ENCODE measurements at regions not wholly inside any gene's neighbourhood (a gene's known extent, or its start where the extent isn't known, plus 50 kb on each side); places are given as distances from the start of the nearest gene placed in this dataset.

DNA sequence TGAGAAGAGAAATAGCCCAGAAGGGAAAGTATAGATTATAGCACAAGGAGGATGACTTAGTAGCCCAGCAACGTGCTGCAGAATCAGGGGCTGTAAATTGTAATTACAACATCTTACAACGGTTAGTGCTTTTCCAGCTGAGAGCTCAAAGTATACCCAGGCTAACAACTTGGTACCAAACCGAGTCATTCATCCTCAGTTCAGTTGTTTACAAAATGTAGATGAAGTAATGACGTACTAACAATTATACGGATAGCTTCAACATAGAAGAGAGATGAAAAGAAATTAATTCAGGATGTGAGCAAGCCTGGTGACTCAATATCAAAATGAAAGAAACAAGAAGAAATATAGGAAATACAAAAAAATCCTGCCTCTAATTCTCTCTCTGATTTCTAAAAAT, 99.2 kb downstream of the DYNAP start:
- intact Hi-C loops (cut with micrococcal nuclease): no loop called here
- H3K27ac Mint-ChIP-seq: no peak overlapping the region

GRCh38 chr18:54692463-54692862, 101.4 kb downstream of the DYNAP start:
- no CpG with 5 or more reads among the region's 1 CpG for WGBS (ENCODE audit: insufficient coverage)

More for the DNA sequence above, 99.2 kb downstream of the DYNAP start:
- Histone ChIP-seq H3K4me1 (ENCODE audit: control insufficient read depth in 1 of 2, insufficient read depth in 2 of 2, low read length in 2 of 2) (no peaks in the 10 kb centered on the region), H3K79me2 (ENCODE audit: insufficient read depth, low read length) (no peaks in the 10 kb centered on the region), H3K36me3 (replicated peaks in 1 of 2; ENCODE audit: control insufficient read depth in 1 of 2, insufficient read depth in 2 of 2, low read length in 2 of 2) (no peaks in the 10 kb centered on the region), H3K27me3 (ENCODE audit: control insufficient read depth in 2 of 2, insufficient read depth in 2 of 2, low read length in 2 of 2) (no peaks in the 10 kb centered on the region), H3K9ac (ENCODE audit: insufficient read depth, low read length, poor library complexity, severe bottlenecking) (no peak overlapping the region), H3K4me3 (replicated peaks in 1 of 3; ENCODE audit: low read depth in 2 of 3, low read length in 3 of 3) (no peak overlapping the region), H3K9me3 (replicated peaks in 1 of 2; ENCODE audit: control insufficient read depth in 1 of 2, insufficient read depth in 1 of 2, low read length in 2 of 2) (no peaks in the 10 kb centered on the region), H3K4me2 (replicated peaks; ENCODE audit: extremely low read depth, low read length, poor library complexity, severe bottlenecking) (no peak overlapping the region), H2AFZ (ENCODE audit: insufficient read depth, low read depth, low read length, poor library complexity, severe bottlenecking) (no peak overlapping the region), H4K20me1 (ENCODE audit: insufficient read depth, low read length) (no peaks in the 10 kb centered on the region), H3K27ac (ENCODE audit: low read depth in 1 of 2, low read length in 2 of 2) (no peak overlapping the region)
- H3K4me1 Mint-ChIP-seq: no peaks in the 10 kb centered on the region
- H3K4me3 Mint-ChIP-seq: no peak overlapping the region
- TF ChIP-seq, protein P1, sequence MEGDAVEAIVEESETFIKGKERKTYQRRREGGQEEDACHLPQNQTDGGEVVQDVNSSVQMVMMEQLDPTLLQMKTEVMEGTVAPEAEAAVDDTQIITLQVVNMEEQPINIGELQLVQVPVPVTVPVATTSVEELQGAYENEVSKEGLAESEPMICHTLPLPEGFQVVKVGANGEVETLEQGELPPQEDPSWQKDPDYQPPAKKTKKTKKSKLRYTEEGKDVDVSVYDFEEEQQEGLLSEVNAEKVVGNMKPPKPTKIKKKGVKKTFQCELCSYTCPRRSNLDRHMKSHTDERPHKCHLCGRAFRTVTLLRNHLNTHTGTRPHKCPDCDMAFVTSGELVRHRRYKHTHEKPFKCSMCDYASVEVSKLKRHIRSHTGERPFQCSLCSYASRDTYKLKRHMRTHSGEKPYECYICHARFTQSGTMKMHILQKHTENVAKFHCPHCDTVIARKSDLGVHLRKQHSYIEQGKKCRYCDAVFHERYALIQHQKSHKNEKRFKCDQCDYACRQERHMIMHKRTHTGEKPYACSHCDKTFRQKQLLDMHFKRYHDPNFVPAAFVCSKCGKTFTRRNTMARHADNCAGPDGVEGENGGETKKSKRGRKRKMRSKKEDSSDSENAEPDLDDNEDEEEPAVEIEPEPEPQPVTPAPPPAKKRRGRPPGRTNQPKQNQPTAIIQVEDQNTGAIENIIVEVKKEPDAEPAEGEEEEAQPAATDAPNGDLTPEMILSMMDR (IDR thresholded peaks at IDR 0.05): no peak
- WGBS (ENCODE audit: insufficient coverage): 60% methylated on average over 1 of the region's 5 CpGs
- DNase-seq: no peak
- H3K36me3 Mint-ChIP-seq: no peaks in the 10 kb centered on the region
- peaks cover 0 to 7% (median 1%) of the 10 kb centered on the region in 3 donors for H3K27me3 Mint-ChIP-seq (ENCODE audit: low read depth in 3 of 3)
- peaks cover 0 to 3% (median 0%) of the 10 kb centered on the region in 7 donors for H3K9me3 Mint-ChIP-seq

More at GRCh38 chr18:54692463-54692862, 101.4 kb downstream of the DYNAP start:
- no peaks in the 10 kb centered on the region for H3K4me1 Mint-ChIP-seq
- peaks cover 0 to 2% (median 0%) of the 10 kb centered on the region in 7 donors for H3K9me3 Mint-ChIP-seq
- H3K9ac ChIP-seq (ENCODE audit: insufficient read depth, low read length, poor library complexity, severe bottlenecking): no peak overlapping the region
- intact Hi-C loops (cut with micrococcal nuclease): no loop called here
- TF ChIP-seq, protein P1 (IDR thresholded peaks at IDR 0.05): no peak
- no peaks in the 10 kb centered on the region for H3K79me2 ChIP-seq (ENCODE audit: insufficient read depth, low read length)
- H3K4me1 ChIP-seq (ENCODE audit: control insufficient read depth in 1 of 2, insufficient read depth in 2 of 2, low read length in 2 of 2): no peaks in the 10 kb centered on the region
- H3K27ac ChIP-seq (ENCODE audit: low read depth in 1 of 2, low read length in 2 of 2): no peak overlapping the region
- no peak overlapping the region for H3K4me2 ChIP-seq (replicated peaks; ENCODE audit: extremely low read depth, low read length, poor library complexity, severe bottlenecking)
- no peak overlapping the region for H3K27ac Mint-ChIP-seq
- no peak overlapping the region for H2AFZ ChIP-seq (ENCODE audit: insufficient read depth, low read depth, low read length, poor library complexity, severe bottlenecking)
- H3K36me3 Mint-ChIP-seq: no peaks in the 10 kb centered on the region
- H3K4me3 Mint-ChIP-seq: no peak overlapping the region
- H3K27me3 ChIP-seq (ENCODE audit: control insufficient read depth in 2 of 2, insufficient read depth in 2 of 2, low read length in 2 of 2): no peaks in the 10 kb centered on the region
- H3K27me3 Mint-ChIP-seq (ENCODE audit: low read depth in 3 of 3): peaks cover 0 to 3% (median 1%) of the 10 kb centered on the region in 3 donors
- no peaks in the 10 kb centered on the region for H3K36me3 ChIP-seq (replicated peaks in 1 of 2; ENCODE audit: control insufficient read depth in 1 of 2, insufficient read depth in 2 of 2, low read length in 2 of 2)
- no peaks in the 10 kb centered on the region for H3K9me3 ChIP-seq (replicated peaks in 1 of 2; ENCODE audit: control insufficient read depth in 1 of 2, insufficient read depth in 1 of 2, low read length in 2 of 2)
- H3K4me3 ChIP-seq (replicated peaks in 1 of 3; ENCODE audit: low read depth in 2 of 3, low read length in 3 of 3): no peak overlapping the region
- DNase-seq: no peak
- no peaks in the 10 kb centered on the region for H4K20me1 ChIP-seq (ENCODE audit: insufficient read depth, low read length)
